HG02642 (cell line): ENCODE measurements at regions not wholly inside any gene's neighbourhood (a gene's known extent, or its start where the extent isn't known, plus 50 kb on each side); places are given as distances from the start of the nearest gene placed in this dataset.

Source experiments
- ATAC-seq: cut with Tn5 transposase; IDR thresholded peaks from one replicate; pipeline ENCODE4 v1.9.1; 2021; ENCODE audit warnings: mild to moderate bottlenecking; ENCODE audit not compliant: unreplicated experiment, poor library complexity

DNA sequence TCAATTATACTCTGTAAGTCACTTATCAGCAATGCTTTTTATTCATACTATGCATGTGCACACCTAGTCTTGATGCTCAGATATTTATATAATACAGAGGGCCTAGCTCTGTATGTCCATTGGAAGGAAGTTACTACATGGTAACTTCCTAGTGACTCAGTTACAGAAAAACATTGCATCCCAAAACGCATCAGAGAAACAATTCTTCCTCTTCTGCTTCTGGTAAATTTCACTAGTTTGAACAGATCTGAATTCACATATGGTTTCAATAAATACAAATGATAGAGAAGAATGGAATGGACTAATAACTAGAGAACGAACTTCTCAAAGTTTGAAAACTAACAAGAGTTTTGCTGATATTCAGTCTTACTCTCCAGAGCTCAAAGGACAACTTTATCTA, 811.3 kb upstream of the ADGRL2 start:
- no peak for ATAC-seq

DNA sequence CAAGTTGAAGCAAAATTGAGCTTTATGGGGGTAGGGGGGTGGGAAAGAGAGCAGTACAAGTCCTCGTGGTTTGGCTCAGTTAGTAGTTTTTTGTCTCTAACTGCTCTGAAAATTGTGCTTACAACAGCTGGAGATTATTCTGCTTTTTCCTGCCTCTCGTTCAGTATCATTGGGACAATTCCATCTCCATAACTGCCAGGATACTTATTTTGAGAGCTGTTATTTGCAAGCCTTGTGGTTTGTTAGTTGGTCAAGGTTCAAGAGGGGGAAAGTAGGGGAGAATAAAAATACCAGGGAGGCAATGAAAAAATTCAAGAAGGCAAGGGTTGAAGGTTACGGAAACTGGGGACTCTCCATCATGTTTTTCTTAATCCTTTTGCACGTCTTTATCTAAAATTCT, 811.8 kb upstream of the ADGRL2 start:
- ATAC-seq = no peak

DNA sequence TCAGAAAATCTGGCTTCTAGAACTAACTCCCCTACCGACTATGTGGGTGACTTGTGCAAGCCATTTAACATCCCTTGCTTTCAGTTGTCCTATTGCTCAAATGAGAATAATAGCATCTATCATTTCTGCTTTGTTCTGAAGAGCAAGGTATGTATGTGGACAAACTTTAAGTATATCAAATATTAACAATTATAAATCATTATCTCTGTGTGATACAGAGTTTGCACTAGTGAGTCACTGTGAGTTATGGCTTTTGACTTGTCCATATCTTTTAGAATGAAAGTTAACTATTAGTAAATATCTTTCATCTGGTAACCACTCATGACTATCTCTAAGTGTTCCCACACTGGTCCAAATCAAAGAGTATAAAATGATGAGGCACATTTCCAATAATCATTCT, 812.9 kb upstream of the ADGRL2 start:
- ATAC-seq = no peak

DNA sequence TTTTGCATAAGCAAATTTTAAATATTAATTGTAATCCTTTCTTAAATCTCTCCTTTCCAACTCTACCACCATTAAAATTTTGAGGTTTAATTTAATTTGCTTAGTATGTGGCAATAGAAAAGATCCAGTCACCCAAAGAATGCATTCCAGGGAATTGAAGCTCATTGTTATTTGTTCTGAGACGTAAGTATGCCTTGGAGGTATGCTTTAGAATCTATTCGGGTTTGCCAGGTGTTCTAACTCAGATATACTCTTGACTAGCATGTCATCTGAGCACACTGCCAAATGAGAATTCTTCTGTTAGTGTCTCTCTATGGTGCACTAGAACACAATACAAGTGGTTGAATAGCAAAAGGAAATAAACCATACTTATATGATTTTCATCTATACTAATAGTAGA, 813.6 kb upstream of the ADGRL2 start:
- ATAC-seq = no peak

DNA sequence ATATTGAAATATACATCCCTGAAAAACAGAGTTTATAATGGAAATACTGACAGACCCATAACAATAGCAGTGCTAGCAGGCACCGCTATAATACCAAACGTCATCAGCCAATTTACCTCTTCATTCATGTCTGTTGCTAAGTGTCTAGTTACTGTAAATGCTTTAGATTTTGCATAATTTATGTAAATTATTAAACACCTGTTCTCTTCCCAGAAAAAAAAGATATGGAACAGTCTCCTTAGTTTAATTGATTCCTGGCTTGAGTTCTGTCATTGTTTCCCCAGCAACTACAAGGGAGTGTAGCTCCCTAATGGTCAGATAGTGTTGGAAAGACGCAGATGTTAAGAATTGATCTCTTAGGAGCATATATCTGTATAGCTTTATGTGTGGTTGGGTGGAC, 817.9 kb upstream of the ADGRL2 start:
- no peak for ATAC-seq

DNA sequence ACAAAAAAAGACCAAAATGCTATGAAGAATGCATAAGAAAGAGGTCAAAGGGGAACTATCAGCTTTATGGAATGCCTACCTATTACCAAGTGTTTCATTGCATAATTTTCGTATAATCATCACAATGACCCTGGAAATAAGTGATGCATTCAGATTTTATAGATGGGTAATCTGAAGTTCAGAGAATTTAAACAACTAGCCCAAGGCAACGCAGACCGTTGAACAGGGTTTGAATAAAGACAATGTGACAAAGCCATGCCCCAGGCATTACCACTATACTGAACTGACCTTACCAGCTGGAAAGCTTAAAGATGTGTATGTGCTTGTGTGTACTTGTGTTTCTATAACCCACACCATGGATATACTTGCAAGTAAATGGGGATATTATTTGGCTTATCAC, 827.6 kb upstream of the ADGRL2 start:
- no peak for ATAC-seq

DNA sequence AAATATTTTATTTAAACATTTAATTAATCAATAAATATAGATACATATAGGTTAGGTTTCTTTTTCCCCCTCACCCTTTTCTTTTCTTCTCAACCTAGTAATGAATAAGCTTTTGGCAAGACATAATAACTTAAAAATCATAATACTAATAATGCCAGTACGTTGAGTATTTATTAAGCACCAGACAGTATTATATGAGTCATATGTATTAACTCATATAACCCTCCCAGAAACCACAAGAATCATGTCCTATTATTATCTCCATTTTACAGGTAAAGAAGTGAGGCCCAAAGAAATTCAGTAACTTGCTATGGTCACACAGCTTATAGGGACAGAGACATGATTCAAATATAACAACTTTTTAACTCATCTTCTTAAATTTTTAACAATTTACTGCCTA, 834.5 kb upstream of the ADGRL2 start:
- no peak for ATAC-seq

DNA sequence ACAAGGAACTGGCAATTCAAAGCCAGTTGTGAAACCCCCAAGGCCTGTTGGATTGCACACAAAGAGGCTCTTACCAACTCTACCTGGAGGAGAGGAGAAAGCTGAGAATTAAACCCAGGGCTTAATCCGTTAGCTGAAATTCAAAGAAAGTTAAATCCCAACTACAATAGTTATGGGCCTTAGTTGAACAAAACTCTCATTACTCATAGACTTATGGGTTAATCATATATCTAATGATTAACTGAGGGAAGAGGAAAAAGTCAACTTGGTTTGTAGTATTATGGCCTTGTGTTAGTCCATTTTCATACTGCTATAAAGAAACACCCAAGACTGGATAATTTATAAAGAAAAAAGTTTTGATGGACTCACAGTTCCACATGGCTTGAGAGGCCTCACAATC, 838.2 kb upstream of the ADGRL2 start:
- no peak for ATAC-seq

DNA sequence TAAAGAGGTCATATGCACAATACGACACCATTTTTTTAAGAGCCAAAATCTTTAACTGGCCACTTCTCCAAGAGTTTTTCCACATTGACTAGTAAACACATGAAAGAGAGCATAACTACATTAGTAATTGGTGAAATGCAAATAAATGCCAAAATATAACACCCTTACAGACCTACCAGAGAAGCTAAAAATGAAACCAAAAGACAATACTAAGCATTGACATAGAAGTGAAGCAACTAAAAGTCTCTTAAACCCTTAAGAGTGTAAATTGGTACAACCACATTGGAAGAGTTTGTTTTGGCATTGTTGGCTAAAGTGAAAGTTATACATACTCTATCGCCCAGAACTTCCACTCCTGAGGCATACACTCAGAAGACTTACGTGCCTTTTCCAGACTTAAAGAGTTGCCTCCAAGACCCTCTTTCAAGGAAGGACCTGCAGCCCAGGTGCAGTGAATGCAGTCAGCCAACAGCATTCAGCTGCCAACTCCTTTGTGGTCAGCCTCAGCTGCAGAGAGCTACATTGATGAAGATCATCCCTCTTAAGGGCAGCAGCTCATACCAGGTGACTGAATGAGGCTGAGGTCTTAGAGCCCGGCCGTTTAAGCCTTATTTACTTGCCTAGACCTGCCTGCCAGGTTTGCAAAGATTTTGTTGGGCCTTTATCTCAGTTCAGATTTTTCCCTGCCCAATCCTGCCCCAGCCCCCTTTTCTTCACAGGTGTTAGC, 839.1 kb upstream of the ADGRL2 start:
- ATAC-seq = no peak

DNA sequence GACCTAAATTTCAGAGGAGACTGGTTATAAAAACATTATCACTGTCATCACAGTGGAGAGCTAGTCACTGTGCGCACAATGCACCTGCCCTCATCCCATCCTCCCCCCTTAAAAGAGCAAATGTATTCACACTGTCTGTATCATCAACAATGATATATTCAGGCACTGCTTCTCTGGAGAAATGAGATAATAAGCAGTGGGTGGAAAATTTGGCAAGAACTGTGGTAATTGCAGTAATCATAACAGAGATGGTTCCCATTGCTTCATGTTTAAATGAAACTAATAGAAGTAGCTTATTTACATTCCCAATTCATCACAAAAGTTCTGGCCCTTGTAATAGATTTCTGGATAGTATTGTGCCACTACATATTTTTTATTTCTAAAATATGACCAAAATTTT, 867.4 kb upstream of the ADGRL2 start:
- ATAC-seq = no peak

DNA sequence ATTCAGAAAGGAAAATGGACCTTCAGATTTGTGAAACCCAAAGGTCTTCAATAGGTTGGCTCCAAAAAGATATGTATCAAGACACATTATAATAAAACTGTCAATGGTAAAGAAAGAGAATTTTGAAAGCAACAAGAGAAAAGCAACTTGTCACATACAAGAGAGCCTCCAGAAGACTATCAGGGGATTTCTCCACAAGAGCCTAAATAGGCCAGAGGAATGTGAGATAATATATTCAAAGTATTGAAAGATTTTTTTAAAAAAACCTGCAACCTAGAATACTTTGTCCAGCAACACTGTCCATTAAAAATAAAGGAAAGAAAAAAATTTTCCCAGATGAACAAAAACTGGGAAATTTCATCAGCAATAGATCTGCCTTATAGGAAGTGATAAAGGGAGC, 869.6 kb upstream of the ADGRL2 start:
- ATAC-seq = no peak

DNA sequence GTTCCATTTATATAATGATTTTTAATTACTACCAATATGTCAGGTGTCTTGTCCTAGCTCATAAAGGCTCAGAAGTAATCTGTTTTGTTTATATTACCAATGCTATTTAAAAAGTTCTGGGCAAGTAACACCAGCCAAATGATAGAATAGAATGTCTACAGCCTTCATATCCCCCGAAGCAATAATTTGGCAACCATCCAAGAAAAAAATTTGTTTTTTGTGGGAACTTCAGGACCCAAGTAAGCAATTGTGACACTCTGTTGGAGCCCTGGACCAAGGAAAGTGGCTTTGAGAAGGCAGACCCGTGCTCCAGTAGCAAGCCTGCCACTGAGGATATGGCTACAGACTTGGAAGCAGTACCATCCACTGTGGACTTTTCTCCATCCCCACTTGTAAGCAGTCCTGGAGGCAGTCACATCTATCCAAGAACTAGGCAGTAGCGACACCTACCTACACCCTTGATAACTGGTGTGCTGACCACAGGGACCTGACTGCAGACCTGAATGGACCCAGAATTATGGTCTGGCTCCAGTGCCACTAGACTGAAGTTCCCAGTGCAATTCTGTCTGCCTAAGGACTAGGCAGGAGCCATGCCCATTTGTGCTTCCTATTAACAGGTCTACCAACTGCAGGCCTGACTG, 870.7 kb upstream of the ADGRL2 start:
- no peak for ATAC-seq

DNA sequence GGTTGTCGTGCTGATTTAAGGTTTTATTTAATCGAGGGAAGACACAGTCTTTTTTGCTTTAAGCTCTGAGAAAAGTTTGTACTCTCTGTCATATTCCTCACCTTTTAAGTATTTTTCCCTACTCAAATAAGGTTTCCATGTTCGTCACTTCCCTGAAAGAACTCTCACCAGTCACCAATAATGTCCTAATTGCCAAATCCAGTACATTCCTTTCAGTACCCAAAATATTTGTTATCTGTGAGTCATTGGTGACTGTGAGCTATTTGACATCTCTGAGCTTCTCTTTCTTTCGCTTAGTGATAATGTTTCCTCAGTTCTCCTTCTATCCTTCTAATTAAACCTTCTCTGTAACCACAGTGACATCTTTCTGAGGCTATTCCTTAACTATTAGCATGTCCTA, 874.2 kb upstream of the ADGRL2 start:
- no peak for ATAC-seq

DNA sequence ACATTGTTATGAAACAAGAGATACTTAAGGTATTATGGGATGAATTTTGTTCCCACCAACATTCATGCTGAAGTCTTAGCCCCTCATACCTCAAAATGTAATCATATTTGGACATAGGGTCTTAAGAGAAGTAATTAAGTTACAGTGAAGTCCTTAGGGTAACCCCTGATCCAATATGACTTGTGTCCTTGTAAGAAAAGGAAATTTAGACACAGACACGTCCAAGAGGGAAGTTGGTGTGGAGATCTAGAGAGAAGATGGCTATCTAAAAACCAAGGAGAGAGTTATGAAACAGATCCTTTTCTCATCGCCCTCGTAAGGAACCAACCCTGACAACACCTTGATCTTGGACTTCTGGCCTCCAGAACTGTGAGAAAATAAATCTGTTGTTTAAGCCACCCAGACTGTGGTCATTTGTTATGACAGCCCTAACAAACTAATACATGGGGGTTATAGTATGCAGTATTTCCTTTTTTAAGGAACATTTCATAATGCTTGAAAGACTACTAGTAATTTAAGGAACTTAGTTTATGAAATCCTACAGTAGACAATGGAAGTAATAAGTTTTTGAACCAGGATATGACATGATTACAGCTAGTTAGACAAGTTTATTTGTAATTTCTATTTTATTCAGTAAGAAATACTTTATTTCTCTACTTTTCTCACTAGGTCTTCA, 875.5 kb upstream of the ADGRL2 start:
- ATAC-seq = no peak

DNA sequence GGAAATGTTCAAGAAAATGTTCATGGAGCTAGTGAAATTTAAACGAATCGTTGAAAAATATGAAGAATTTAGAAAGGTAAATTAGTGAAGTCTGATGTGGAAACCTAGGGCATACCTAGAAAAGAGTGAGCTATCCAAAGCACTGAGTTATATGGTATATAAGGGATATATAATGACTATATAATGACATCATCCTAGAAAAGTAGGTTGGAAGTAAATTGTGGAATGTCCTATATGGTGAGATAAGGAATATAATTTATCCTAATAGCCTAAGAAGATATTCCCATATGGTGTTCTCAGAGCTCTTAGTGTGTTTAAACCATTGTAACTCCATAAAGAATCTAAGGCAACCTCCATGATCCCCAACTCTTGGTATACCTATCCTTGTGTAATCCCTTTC, 876.4 kb upstream of the ADGRL2 start:
- ATAC-seq = no peak

DNA sequence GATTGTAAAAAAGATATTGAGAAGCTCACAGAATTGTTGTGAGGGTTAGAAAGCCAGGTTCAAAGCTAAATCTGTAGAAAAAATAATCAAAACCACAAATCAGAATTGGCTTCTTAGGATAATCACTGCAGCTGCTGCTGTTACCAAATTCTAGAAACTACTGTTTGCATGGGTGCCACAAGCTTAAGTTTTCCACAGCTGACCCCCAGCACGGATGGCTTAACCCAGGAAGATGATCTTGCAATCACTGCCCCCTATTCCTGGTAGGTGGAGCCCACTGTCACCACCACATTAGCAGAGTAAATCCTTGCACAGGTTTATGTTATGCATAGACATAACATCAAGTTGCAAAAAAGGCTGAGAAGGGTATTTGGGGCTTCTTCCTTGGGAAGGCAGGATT, 877.8 kb upstream of the ADGRL2 start:
- no peak for ATAC-seq

DNA sequence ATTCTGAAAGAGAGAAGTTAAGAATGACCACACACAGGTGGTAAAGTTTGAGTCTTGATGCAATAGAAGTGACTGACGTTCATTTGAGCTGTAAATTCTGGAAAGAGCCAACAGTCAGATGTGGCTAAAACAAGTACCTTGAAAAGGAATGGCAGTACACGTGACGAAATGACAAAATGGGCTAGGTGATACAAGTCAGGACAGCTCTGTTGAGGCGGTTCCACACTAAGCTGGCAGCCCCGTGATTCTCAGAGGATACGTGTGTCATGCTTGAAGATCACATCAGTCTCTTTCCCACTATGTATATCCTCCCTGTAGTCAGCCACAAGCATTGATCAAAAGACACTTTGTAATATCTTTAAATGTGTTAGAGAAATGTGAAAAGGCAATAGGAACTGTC, 881.3 kb upstream of the ADGRL2 start:
- no peak for ATAC-seq

DNA sequence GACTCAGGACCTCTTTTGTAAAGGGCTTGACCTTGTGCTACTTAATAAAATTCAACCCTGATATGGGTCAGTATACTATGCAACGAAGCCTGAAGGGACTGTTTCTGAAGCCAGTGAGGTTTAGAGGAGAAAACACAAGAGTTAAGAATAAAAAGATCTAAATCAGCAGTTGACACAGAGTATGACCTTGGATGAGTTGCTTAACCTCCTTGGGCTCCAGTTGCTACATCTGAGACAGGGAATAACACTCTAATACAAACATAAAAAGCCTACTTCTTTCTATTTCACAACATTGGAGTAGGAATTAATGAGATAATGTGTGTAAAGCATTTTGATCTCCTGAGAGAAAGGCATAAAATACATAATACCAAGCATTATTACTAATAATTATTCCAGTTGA, 882.4 kb upstream of the ADGRL2 start:
- ATAC-seq = no peak

DNA sequence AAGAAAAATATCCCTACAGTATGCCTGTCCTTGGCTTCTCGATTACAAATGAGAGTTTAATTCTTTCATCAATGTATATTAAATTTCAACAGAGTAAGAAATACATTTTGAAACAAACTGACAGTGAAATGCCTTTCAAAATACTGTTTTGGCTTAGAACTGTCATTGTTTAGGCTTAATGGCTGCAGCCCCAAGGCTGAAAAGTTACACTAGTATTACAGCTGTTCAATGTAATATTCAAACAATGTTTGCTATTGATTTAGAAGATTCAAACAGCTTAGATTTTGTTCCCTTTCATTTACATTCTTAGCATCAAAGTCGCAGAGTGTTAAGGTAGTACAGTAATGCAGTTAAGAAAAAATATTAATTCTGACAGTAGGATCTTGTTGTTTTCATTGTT, 882.9 kb upstream of the ADGRL2 start:
- ATAC-seq = no peak

DNA sequence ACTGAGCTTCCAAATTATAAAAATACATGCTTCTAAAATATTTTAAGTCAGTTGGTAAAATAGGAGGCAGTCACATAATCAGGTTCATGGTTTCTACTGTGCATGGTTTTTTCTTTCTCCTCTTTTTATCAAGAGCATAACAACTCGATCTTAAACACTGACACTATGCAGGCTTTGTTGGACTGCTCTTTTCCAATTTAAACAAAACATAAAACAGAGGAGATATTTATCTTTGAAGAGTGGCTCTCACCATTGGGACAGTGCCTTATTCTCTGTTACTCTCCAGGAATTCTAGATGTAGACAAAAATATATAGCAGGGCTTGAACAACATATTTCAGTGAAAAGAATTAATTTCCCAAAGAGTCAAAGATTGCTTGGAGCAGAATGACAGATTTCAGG, 883.5 kb upstream of the ADGRL2 start:
- ATAC-seq = no peak

DNA sequence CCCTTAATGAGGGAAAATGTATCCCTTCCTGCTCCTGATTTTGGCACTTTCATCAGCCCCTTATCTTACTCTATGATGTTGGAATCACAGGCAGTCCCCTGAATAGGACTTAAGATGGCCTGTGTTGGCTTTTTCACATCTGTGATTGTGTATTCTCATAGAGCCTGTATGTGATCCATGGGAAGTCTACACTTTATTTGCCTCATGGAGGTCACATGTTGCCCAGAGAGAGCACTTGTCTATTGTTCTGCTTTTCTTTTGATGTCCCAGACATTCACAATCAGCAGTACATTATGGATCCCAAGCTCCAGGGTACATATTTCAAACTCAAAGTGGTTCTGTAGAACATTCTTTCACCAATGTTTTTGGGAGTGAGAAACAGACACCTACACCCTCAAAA, 885.2 kb upstream of the ADGRL2 start:
- no peak for ATAC-seq

DNA sequence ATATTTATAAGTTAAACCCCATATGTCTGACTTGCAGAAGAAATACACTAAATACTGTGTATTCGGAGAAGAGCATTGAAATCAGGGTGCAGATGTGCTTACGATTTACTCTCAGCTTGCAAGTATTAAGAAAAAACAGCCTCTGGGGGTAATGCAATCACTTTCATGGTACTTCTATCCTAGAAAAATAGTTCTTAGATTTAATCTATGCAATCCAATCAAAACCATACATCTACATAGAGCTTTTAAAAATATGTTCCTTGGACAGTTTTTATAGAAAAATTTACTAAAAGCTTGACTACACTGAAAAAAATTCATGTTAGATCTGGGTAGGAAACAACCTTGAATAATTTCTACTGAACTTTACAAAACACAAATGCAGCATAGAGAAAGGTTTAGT, 890.3 kb upstream of the ADGRL2 start:
- ATAC-seq = no peak
